LNCAP (cell line): ENCODE measurements at regions not wholly inside any gene's neighbourhood (a gene's known extent, or its start where the extent isn't known, plus 50 kb on each side); places are given as distances from the start of the nearest gene placed in this dataset.

Source experiments
- TF ChIP-seq, protein P1 (sequence below): fragments of 450-650 bp; IDR thresholded peaks from 2 replicates; pipeline ENCODE4 v1.5.1; 2017; ENCODE audit warnings: mild to moderate bottlenecking

DNA sequence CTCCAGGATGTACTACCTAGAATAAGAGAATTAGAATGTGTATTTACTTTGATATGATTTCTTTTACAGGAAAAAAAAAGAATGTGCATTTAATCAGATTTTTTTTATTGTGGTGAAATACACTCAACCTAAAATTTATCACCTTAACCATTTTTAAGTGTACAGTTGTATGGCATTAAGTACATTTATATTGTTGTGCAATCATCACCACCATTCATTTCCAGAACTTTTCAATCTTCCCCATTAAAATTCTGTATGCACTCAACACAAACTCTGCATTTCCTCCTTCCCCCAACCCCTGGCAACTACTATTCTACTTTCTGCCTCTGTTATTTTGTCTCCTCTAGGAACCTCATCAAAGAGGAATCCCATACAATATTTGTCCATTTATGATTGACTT, 66.0 kb upstream of the APC start:
- TF ChIP-seq, protein P1, sequence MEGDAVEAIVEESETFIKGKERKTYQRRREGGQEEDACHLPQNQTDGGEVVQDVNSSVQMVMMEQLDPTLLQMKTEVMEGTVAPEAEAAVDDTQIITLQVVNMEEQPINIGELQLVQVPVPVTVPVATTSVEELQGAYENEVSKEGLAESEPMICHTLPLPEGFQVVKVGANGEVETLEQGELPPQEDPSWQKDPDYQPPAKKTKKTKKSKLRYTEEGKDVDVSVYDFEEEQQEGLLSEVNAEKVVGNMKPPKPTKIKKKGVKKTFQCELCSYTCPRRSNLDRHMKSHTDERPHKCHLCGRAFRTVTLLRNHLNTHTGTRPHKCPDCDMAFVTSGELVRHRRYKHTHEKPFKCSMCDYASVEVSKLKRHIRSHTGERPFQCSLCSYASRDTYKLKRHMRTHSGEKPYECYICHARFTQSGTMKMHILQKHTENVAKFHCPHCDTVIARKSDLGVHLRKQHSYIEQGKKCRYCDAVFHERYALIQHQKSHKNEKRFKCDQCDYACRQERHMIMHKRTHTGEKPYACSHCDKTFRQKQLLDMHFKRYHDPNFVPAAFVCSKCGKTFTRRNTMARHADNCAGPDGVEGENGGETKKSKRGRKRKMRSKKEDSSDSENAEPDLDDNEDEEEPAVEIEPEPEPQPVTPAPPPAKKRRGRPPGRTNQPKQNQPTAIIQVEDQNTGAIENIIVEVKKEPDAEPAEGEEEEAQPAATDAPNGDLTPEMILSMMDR: no peak

DNA sequence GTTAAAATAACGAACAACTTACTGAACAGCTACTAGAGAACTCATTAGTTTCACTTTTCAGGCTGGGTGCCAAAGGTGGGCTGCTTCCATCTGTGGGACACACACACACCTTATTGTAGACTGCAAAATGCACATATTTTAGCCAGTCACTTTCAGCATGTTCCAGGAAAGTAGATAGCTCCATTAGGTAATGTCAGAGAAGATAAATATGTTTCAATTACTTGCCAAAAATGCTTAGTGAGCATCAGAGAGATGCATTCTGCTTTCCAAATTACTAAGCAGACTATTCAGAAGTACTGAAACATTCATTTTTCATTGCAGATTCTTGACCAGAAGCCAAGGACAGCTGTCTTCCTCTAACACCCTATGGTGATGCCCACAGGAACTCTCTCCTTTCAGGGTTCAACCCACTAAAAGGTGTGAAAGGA, 56.2 kb upstream of the APC start:
- TF ChIP-seq, protein P1: no peak

DNA sequence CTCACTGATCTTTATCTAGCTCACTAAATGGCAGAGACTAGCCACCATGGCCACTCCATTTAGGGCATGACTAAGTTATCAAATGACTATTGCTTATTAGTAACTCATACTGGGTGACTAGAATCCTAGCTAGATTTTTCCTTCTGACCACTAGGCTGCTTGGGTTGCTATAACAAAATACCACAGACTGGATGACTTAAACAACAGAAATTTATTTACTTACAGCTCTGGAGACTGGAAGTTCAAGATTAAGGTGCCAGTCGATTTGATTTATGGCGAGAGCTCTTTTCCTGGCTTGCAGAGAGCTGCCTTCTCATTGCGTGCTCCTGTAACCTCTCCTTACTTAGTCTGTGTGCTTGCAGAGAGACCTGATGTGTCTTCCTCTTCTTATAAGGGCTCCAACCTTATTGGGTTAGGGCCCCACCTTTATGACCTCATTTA, 55.0 kb upstream of the APC start:
- TF ChIP-seq, protein P1: no peak

DNA sequence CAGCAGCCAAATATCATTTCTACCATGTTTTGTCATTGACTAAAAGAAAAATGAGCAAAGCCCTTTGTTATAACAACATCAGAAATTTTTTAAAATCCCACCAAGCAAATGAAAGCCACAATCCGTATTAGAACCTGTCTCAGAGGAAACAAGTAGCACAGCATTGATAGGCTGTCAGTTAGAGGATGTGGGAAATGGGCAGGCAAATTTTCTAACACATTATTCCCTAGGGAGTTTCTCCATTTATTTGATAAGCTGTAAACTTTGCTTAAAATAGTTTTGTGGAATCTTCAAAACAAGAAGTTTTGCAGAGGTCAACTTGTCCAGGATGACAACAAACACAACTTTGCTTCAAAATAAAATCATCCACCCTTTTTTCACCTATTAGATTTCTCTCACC, 53.6 kb upstream of the APC start:
- TF ChIP-seq, protein P1: no peak

DNA sequence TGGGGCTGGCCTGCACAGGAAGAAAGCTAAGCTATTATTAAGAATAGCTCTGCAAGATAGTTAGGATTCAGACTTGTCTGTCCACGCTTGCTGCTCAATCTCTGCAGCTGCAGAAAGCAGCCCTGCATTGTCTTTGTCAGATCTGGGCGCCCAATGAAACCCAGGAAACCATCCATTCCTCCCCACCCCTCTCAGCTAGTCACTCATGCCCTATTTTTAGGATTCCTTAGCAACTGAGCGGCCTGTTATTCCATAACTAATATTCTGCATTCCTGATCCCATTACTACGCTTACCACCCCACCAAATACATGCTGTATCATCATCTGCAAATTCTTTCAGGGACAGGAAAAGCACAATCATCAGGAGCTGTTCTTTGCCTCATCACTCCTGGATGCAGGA, 52.9 kb upstream of the APC start:
- TF ChIP-seq, protein P1: no peak

DNA sequence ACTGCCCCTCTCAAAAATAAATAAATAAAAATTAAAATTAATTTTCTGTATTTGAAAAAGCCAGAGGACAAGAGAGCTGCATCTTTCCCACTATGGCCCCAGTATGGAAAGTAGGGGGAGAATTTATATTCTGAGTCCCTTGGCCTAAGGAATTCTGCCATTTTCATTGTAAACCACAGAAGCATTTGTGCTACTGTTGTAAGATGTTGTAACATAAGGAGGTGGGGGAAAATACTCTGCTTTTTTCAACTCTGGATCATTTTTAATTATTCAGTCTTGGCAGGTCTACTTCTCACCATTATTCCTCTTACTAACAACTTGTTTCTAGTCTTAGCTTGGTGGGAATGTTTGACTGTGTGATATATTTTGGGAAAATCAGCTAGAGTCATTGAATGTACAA, 52.3 kb upstream of the APC start:
- TF ChIP-seq, protein P1: no peak

DNA sequence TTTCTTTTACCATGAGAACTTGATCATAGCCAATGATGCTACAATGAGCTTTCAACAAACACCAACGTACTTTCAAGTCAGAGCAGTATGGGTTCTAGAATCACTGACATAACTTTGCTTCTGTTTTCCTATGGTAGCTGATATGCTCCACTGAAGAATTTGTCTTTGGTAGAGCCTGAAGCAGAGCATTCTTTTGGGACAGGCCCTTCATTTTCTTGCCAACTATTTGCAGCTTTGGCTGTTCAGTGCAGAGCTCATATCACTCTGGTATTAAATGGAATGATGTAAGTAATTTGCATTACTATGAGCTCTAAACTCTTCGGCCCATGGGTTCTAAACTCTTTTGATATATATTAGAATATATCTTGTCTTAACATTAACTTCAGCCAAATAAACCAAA, 51.8 kb upstream of the APC start:
- TF ChIP-seq, protein P1: no peak

DNA sequence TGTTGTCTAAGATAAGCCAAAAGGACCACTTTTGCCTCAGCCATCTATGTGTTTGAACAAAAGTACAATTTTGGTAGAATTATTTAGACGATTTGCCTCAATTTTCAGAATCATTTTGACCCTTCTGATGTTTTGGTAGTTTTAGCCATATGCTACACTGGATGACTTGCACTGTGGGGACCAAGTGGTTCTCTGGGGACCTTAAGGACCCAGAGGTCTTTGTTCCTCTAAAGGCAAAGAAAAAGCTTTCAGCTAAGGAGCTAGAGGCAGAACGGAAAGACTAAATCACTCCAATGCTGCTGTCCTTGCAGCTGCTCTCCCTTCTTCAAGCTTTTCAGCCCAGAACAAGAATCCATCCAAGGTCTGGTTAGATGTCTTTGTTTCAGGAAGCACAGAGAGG, 51.0 kb upstream of the APC start:
- TF ChIP-seq, protein P1: no peak
